ENCODE measurements at regions not wholly inside any gene's neighbourhood (a gene's known extent, or its start where the extent isn't known, plus 50 kb on each side); places are given as distances from the start of the nearest gene placed in this dataset.

DNA sequence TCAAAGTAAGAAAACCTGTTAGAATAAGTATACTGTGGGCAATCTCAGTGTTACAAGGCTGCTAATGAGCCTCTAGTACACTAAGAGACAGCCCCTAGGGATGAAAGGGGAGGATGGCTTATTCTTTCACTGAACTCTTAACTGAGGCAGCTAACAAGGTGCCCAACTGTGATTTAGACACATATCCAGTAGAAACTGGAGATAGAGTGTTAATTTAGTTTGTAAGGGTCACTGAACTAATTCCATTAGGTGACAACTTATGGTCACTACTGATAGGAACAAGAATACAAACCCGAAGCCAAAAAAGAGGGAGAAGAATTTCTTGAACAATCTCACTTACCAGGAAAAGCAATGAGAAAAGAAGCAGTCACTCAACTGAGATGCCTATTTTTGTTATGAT, 1010.6 kb downstream of the PCDH9 start (continued):
- TF ChIP-seq, protein P1, sequence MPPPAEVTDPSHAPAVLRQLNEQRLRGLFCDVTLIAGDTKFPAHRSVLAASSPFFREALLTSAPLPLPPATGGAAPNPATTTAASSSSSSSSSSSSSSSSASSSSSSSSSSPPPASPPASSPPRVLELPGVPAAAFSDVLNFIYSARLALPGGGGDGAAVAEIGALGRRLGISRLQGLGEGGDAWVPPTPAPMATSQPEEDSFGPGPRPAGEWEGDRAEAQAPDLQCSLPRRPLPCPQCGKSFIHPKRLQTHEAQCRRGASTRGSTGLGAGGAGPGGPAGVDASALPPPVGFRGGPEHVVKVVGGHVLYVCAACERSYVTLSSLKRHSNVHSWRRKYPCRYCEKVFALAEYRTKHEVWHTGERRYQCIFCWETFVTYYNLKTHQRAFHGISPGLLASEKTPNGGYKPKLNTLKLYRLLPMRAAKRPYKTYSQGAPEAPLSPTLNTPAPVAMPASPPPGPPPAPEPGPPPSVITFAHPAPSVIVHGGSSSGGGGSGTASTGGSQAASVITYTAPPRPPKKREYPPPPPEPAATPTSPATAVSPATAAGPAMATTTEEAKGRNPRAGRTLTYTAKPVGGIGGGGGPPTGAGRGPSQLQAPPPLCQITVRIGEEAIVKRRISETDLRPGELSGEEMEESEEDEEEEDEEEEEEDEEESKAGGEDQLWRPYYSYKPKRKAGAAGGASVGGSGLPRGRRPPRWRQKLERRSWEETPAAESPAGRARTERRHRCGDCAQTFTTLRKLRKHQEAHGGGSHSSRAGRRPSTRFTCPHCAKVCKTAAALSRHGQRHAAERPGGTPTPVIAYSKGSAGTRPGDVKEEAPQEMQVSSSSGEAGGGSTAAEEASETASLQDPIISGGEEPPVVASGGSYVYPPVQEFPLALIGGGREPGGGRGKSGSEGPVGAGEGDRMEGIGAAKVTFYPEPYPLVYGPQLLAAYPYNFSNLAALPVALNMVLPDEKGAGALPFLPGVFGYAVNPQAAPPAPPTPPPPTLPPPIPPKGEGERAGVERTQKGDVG (CRISPR knock-in tag; IDR thresholded peaks at IDR 0.05): no peak
- TF ChIP-seq RUNX3 (IDR thresholded peaks at IDR 0.05; ENCODE audit: low read length): no peak
- no peak for TF ChIP-seq TCF3 (IDR thresholded peaks at IDR 0.05; ENCODE audit: borderline replicate concordance, insufficient read depth, low read depth, low read length)
- no peak for TF ChIP-seq GABPA (IDR thresholded peaks at IDR 0.05; ENCODE audit: low read depth)
- no peak for TF ChIP-seq YY1 (IDR thresholded peaks at IDR 0.05; ENCODE audit: low read depth, low read length)
- TF ChIP-seq, protein P2, sequence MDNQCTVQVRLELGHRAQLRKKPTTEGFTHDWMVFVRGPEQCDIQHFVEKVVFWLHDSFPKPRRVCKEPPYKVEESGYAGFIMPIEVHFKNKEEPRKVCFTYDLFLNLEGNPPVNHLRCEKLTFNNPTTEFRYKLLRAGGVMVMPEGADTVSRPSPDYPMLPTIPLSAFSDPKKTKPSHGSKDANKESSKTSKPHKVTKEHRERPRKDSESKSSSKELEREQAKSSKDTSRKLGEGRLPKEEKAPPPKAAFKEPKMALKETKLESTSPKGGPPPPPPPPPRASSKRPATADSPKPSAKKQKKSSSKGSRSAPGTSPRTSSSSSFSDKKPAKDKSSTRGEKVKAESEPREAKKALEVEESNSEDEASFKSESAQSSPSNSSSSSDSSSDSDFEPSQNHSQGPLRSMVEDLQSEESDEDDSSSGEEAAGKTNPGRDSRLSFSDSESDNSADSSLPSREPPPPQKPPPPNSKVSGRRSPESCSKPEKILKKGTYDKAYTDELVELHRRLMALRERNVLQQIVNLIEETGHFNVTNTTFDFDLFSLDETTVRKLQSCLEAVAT (IDR thresholded peaks at IDR 0.05): no peak

DNA sequence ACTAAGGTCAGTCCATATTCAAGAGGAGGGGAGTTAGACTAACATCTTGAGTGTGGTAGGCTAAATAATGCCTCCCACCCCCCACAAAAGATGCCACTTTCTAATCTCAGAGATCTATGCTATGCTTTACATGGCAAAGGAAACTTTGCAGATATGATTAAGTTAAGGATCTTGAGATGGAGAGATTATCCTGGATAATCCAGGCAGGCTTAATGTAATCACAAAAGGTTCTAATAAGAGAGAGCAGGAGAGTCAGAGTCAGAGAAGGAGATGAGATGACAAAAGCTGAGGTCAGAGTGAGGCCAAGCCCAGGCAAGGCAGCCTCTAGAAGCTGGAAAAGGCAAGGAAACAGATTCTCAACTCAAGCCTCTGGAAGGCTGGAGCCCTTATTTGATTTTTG, 1011.6 kb downstream of the PCDH9 start:
- intact Hi-C loops (cut with micrococcal nuclease; ENCODE audit: unreplicated experiment): no loop called here
- no peak overlapping the region for H3K4me2 ChIP-seq (ENCODE audit: control insufficient read depth, insufficient read depth)
- POLR2A ChIA-PET: no interaction called here
- no peaks in the 10 kb centered on the region for H3K4me1 ChIP-seq (ENCODE audit: control insufficient read depth, insufficient read depth, low read length)
- DNase-seq (ENCODE audit: low read depth, low spot score): no peak
- H3K36me3 ChIP-seq (ENCODE audit: control insufficient read depth in 2 of 2, insufficient read depth in 2 of 2, low read length in 1 of 2): no peaks in the 10 kb centered on the region
- in situ Hi-C loops (cut with MboI): no loop called here
- H3K27me3 ChIP-seq (replicated peaks in 1 of 2; ENCODE audit: control insufficient read depth in 2 of 2, insufficient read depth in 2 of 2, low read length in 1 of 2): no peaks in the 10 kb centered on the region
- H4K20me1 ChIP-seq (ENCODE audit: control insufficient read depth, insufficient read depth): no peaks in the 10 kb centered on the region
- no peak overlapping the region for H2AFZ ChIP-seq (ENCODE audit: control insufficient read depth, low read depth, low read length)
- RAD21 ChIA-PET (ENCODE audit: unreplicated experiment): no interaction called here
- H3K9me3 ChIP-seq (replicated peaks; ENCODE audit: control insufficient read depth, insufficient read depth, low read length): no peaks in the 10 kb centered on the region
- BruUV-seq (replicated peaks): no TSS peak
- CTCF ChIA-PET: no interaction called here
- H3K27ac ChIP-seq (ENCODE audit: control insufficient read depth, insufficient read depth): no peak overlapping the region
- SMC1A ChIA-PET (ENCODE audit: uncharacterized antibody, unreplicated experiment): no interaction called here
- H3K4me3 ChIP-seq: no peak overlapping the region
- FAIRE-seq: no peak
- H3K9ac ChIP-seq (ENCODE audit: control insufficient read depth, insufficient read depth, low read length): no peak overlapping the region
- H3K79me2 ChIP-seq (ENCODE audit: control insufficient read depth, insufficient read depth, low read length): no peaks in the 10 kb centered on the region
- no peak for ATAC-seq
- TF ChIP-seq NFYB (IDR thresholded peaks at IDR 0.05; ENCODE audit: insufficient read depth, low read depth, low read length) (no peak), BCL11A (IDR thresholded peaks at IDR 0.05; ENCODE audit: low read depth, low read length) (no peak), HCFC1 (IDR thresholded peaks at IDR 0.05; ENCODE audit: low read length) (no peak), RUNX3 (IDR thresholded peaks at IDR 0.05; ENCODE audit: low read length) (no peak), TARDBP (IDR thresholded peaks at IDR 0.05; ENCODE audit: borderline replicate concordance) (no peak), BRCA1 (IDR thresholded peaks at IDR 0.05; ENCODE audit: low read depth, low read length) (no peak), TAF1 (IDR thresholded peaks at IDR 0.05; ENCODE audit: borderline replicate concordance, low read depth, low read length) (no peak), TCF12 (IDR thresholded peaks at IDR 0.05; ENCODE audit: low read depth, low read length) (no peak), WRNIP1 (IDR thresholded peaks at IDR 0.05; ENCODE audit: borderline replicate concordance, low read depth, low read length) (no peak)
- TF ChIP-seq, protein P3, sequence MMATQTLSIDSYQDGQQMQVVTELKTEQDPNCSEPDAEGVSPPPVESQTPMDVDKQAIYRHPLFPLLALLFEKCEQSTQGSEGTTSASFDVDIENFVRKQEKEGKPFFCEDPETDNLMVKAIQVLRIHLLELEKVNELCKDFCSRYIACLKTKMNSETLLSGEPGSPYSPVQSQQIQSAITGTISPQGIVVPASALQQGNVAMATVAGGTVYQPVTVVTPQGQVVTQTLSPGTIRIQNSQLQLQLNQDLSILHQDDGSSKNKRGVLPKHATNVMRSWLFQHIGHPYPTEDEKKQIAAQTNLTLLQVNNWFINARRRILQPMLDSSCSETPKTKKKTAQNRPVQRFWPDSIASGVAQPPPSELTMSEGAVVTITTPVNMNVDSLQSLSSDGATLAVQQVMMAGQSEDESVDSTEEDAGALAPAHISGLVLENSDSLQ (IDR thresholded peaks at IDR 0.05): no peak
- TF ChIP-seq, protein P4, sequence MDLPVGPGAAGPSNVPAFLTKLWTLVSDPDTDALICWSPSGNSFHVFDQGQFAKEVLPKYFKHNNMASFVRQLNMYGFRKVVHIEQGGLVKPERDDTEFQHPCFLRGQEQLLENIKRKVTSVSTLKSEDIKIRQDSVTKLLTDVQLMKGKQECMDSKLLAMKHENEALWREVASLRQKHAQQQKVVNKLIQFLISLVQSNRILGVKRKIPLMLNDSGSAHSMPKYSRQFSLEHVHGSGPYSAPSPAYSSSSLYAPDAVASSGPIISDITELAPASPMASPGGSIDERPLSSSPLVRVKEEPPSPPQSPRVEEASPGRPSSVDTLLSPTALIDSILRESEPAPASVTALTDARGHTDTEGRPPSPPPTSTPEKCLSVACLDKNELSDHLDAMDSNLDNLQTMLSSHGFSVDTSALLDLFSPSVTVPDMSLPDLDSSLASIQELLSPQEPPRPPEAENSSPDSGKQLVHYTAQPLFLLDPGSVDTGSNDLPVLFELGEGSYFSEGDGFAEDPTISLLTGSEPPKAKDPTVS (IDR thresholded peaks at IDR 0.05; ENCODE audit: low read depth, low read length): no peak
- TF ChIP-seq, protein P2 (IDR thresholded peaks at IDR 0.05): no peak
